HFF-Myc (cell line): ENCODE measurements at regions not wholly inside any gene's neighbourhood (a gene's known extent, or its start where the extent isn't known, plus 50 kb on each side); places are given as distances from the start of the nearest gene placed in this dataset.
A peak's percentile ranks its signal among the peaks of the same experiment; 100 is the strongest.

Experiments
- DNase-seq: peaks from one replicate; pipeline ENCODE4 v3.0.0-alpha.2; 2011; ENCODE audit warnings: low read depth; ENCODE audit errors: extremely low read depth
- H3K4me3 ChIP-seq: replicated peaks from 2 replicates; pipeline ENCODE4 v1.5.1; 2011; ENCODE audit warnings: low read depth, mild to moderate bottlenecking, control low read depth, low read length
- CTCF ChIP-seq: IDR thresholded peaks from 2 replicates; pipeline ENCODE4 v1.5.1; 2012; ENCODE audit warnings: mild to moderate bottlenecking, low read depth, low read length, control low read depth; ENCODE audit errors: missing control alignments

GRCh38 chr7:67408109-67408508, 411.5 kb downstream of the TYW1 start:
- H3K4me3 ChIP-seq, result no peak overlapping the region
- no peak for TF ChIP-seq CTCF
- no peak for DNase-seq

- H3K4me3 ChIP-seq, result no peak overlapping the region
- TF ChIP-seq CTCF, result no peak
- DNase-seq, result no peak
These were observed 417.0 kb downstream of the TYW1 start for GRCh38 chr7:67413670-67414069.

GRCh38 chr7:67414858-67415257, 418.2 kb downstream of the TYW1 start:
- no peak overlapping the region for H3K4me3 ChIP-seq
- TF ChIP-seq CTCF, result no peak
- DNase-seq, result no peak

- DNase-seq, result no peak
- TF ChIP-seq CTCF, result no peak
- H3K4me3 ChIP-seq, result no peak overlapping the region
These were observed 426.0 kb downstream of the TYW1 start for GRCh38 chr7:67422601-67423000.

GRCh38 chr7:67423065-67423464, 426.4 kb downstream of the TYW1 start:
- no peak overlapping the region for H3K4me3 ChIP-seq
- peak; percentile 2 for DNase-seq

GRCh38 chr7:67426654-67427053, 430.0 kb downstream of the TYW1 start:
- H3K4me3 ChIP-seq, result no peak overlapping the region
- no peak for DNase-seq
- TF ChIP-seq CTCF, result no peak

More at GRCh38 chr7:67423065-67423464, 426.4 kb downstream of the TYW1 start:
- TF ChIP-seq CTCF, result no peak

GRCh38 chr7:67429735-67430134, 433.1 kb downstream of the TYW1 start:
- no peak for DNase-seq

More at GRCh38 chr7:67429735-67430134, 433.1 kb downstream of the TYW1 start:
- H3K4me3 ChIP-seq, result no peak overlapping the region
- no peak for TF ChIP-seq CTCF
